ENCODE measurements at regions not wholly inside any gene's neighbourhood (a gene's known extent, or its start where the extent isn't known, plus 50 kb on each side); places are given as distances from the start of the nearest gene placed in this dataset.

GRCh38 chr5:3339798-3340115, 255.9 kb upstream of the IRX1 start:
- H3K27me3 Mint-ChIP-seq: no peaks in the 10 kb centered on the region
- DNase-seq (no peak), ATAC-seq (no peak)
- H3K36me3 Mint-ChIP-seq: no peaks in the 10 kb centered on the region
- H3K27ac Mint-ChIP-seq: no peak overlapping the region
- no peak overlapping the region for H3K4me3 Mint-ChIP-seq
- no peaks in the 10 kb centered on the region for H3K4me1 Mint-ChIP-seq
- peaks cover 0 to 13% (median 0%) of the 10 kb centered on the region in 9 donors for H3K9me3 Mint-ChIP-seq
- POLR2A ChIA-PET: no interaction called here

- POLR2A ChIA-PET: no interaction called here
- DNase-seq (no peak), ATAC-seq (no peak)
- Mint-ChIP-seq H3K27ac (no peak overlapping the region), H3K4me3 (no peak overlapping the region), H3K27me3 (no peaks in the 10 kb centered on the region), H3K9me3 (peaks cover 0 to 13% (median 0%) of the 10 kb centered on the region in 9 donors), H3K36me3 (no peaks in the 10 kb centered on the region), H3K4me1 (no peaks in the 10 kb centered on the region)
These were observed 256.4 kb upstream of the IRX1 start for GRCh38 chr5:3339092-3339797.

GRCh38 chr5:3337812-3338541, 257.7 kb upstream of the IRX1 start:
- H3K36me3 Mint-ChIP-seq: no peaks in the 10 kb centered on the region

GRCh38 chr5:3336666-3337065, 259.0 kb upstream of the IRX1 start:
- no peaks in the 10 kb centered on the region for H3K36me3 Mint-ChIP-seq
- ATAC-seq (no peak), DNase-seq (no peak)
- no peaks in the 10 kb centered on the region for H3K4me1 Mint-ChIP-seq
- H3K4me3 Mint-ChIP-seq: no peak overlapping the region
- no peak overlapping the region for H3K27ac Mint-ChIP-seq
- no peaks in the 10 kb centered on the region for H3K27me3 Mint-ChIP-seq
- POLR2A ChIA-PET: no interaction called here
- H3K9me3 Mint-ChIP-seq: peaks cover 0 to 13% (median 0%) of the 10 kb centered on the region in 9 donors

More at GRCh38 chr5:3337812-3338541, 257.7 kb upstream of the IRX1 start:
- Mint-ChIP-seq H3K4me3 (no peak overlapping the region), H3K27me3 (no peaks in the 10 kb centered on the region), H3K9me3 (peaks cover 0 to 13% (median 0%) of the 10 kb centered on the region in 9 donors), H3K4me1 (no peaks in the 10 kb centered on the region), H3K27ac (no peak overlapping the region)
- no peak for DNase-seq
- no peak for ATAC-seq
- POLR2A ChIA-PET: no interaction called here

GRCh38 chr5:3335301-3335700, 260.3 kb upstream of the IRX1 start:
- Mint-ChIP-seq H3K27ac (no peak overlapping the region), H3K9me3 (peaks cover 0 to 13% (median 0%) of the 10 kb centered on the region in 9 donors), H3K4me1 (no peaks in the 10 kb centered on the region), H3K4me3 (no peak overlapping the region), H3K36me3 (no peaks in the 10 kb centered on the region), H3K27me3 (no peaks in the 10 kb centered on the region)
- DNase-seq (no peak), ATAC-seq (no peak)
- POLR2A ChIA-PET: no interaction called here

- Mint-ChIP-seq H3K4me1 (no peaks in the 10 kb centered on the region), H3K27ac (no peak overlapping the region), H3K4me3 (no peak overlapping the region), H3K27me3 (no peaks in the 10 kb centered on the region), H3K9me3 (peaks cover 0 to 9% (median 0%) of the 10 kb centered on the region in 9 donors), H3K36me3 (no peaks in the 10 kb centered on the region)
- DNase-seq (no peak), ATAC-seq (no peak)
- POLR2A ChIA-PET: no interaction called here
These were observed 261.8 kb upstream of the IRX1 start for GRCh38 chr5:3333836-3334235.

- H3K4me1 Mint-ChIP-seq: no peaks in the 10 kb centered on the region
- H3K36me3 Mint-ChIP-seq: no peaks in the 10 kb centered on the region
- no peak overlapping the region for H3K27ac Mint-ChIP-seq
- H3K27me3 Mint-ChIP-seq: no peaks in the 10 kb centered on the region
- H3K9me3 Mint-ChIP-seq: peaks cover 0 to 2% (median 0%) of the 10 kb centered on the region in 9 donors
- DNase-seq: no peak
- POLR2A ChIA-PET: no interaction called here
- no peak overlapping the region for H3K4me3 Mint-ChIP-seq
- no peak for ATAC-seq
These were observed 262.5 kb upstream of the IRX1 start for GRCh38 chr5:3333105-3333504.

GRCh38 chr5:3331819-3332218, 263.8 kb upstream of the IRX1 start:
- POLR2A ChIA-PET: no interaction called here
- Mint-ChIP-seq H3K4me1 (no peaks in the 10 kb centered on the region), H3K4me3 (no peak overlapping the region), H3K27ac (no peak overlapping the region), H3K9me3 (peaks cover 0 to 6% (median 0%) of the 10 kb centered on the region in 9 donors), H3K36me3 (no peaks in the 10 kb centered on the region), H3K27me3 (no peaks in the 10 kb centered on the region)
- DNase-seq (no peak), ATAC-seq (no peak)

GRCh38 chr5:3330442-3330841, 265.2 kb upstream of the IRX1 start:
- no peaks in the 10 kb centered on the region for H3K36me3 Mint-ChIP-seq
- no peaks in the 10 kb centered on the region for H3K27me3 Mint-ChIP-seq
- no peaks in the 10 kb centered on the region for H3K4me1 Mint-ChIP-seq
- H3K9me3 Mint-ChIP-seq: peaks cover 0 to 6% (median 4%) of the 10 kb centered on the region in 9 donors
- H3K27ac Mint-ChIP-seq: no peak overlapping the region
- POLR2A ChIA-PET: no interaction called here
- DNase-seq (no peak), ATAC-seq (no peak)
- H3K4me3 Mint-ChIP-seq: no peak overlapping the region

GRCh38 chr5:3329427-3329826, 266.2 kb upstream of the IRX1 start:
- H3K4me3 Mint-ChIP-seq: no peak overlapping the region
- H3K27ac Mint-ChIP-seq: no peak overlapping the region
- peaks cover 0 to 11% (median 4%) of the 10 kb centered on the region in 9 donors for H3K9me3 Mint-ChIP-seq
- ATAC-seq (no peak), DNase-seq (no peak)
- H3K27me3 Mint-ChIP-seq: no peaks in the 10 kb centered on the region
- no peaks in the 10 kb centered on the region for H3K36me3 Mint-ChIP-seq
- H3K4me1 Mint-ChIP-seq: no peaks in the 10 kb centered on the region
- POLR2A ChIA-PET: no interaction called here

- Mint-ChIP-seq H3K27me3 (no peaks in the 10 kb centered on the region), H3K36me3 (no peaks in the 10 kb centered on the region), H3K9me3 (peaks cover 0 to 11% (median 4%) of the 10 kb centered on the region in 9 donors), H3K4me1 (no peaks in the 10 kb centered on the region), H3K4me3 (no peak overlapping the region), H3K27ac (no peak overlapping the region)
- no peak for ATAC-seq
- POLR2A ChIA-PET: no interaction called here
- no peak for DNase-seq
These were observed 268.8 kb upstream of the IRX1 start for GRCh38 chr5:3326841-3327232.

- Mint-ChIP-seq H3K9me3 (peaks cover 0 to 11% (median 4%) of the 10 kb centered on the region in 9 donors), H3K36me3 (no peaks in the 10 kb centered on the region), H3K4me3 (no peak overlapping the region), H3K4me1 (no peaks in the 10 kb centered on the region), H3K27ac (no peak overlapping the region), H3K27me3 (no peaks in the 10 kb centered on the region)
- POLR2A ChIA-PET: no interaction called here
- DNase-seq (no peak), ATAC-seq (no peak)
These were observed 269.4 kb upstream of the IRX1 start for GRCh38 chr5:3325972-3326840.

All from naive thymus-derived CD8-positive, alpha-beta T cell (primary cell).